Breast epithelium (tissue), 4 donors: ENCODE measurements at regions not wholly inside any gene's neighbourhood (a gene's known extent, or its start where the extent isn't known, plus 50 kb on each side); places are given as distances from the start of the nearest gene placed in this dataset.

ENCODE experiments used
- DNase-seq, 2 donors: peaks; one replicate each; pipeline ENCODE4 v3.0.0-alpha.2; 2019; ENCODE audit warnings: low spot score in 2 of 2
- H3K27ac ChIP-seq, 2 donors: fragments of 200-600 bp; sonication (generic) in 1 of 2; one replicate each; pipeline ENCODE4 v1.5.1; 2016 to 2019; ENCODE audit warnings: mild to moderate bottlenecking in 1 of 2
- H3K27me3 ChIP-seq, 2 donors: fragments of 200-600 bp; sonication (generic) in 1 of 2; one replicate each; pipeline versions ENCODE4 v1.5.1 to v1.6.0; 2017 to 2019; ENCODE audit warnings: control low read depth in 1 of 2, mild to moderate bottlenecking in 1 of 2
- H3K36me3 ChIP-seq: fragments of 200-600 bp; one replicate; pipeline ENCODE4 v1.5.1; 2019
- H3K4me1 ChIP-seq, 2 donors: fragments of 200-600 bp; sonication (generic); one replicate each; pipeline ENCODE4 v1.5.1; 2016 to 2019; ENCODE audit warnings: control low read depth in 1 of 2
- H3K4me3 ChIP-seq, 3 donors: fragments of 200-600 bp; sonication (generic); 1 replicate in 2 of 3; 2 replicates in 1 of 3; pipeline ENCODE4 v1.5.1; 2016 to 2019; ENCODE audit warnings: mild to moderate bottlenecking in 3 of 3, moderate library complexity in 2 of 3
- H3K9me3 ChIP-seq, 2 donors: fragments of 200-600 bp; sonication (generic) in 1 of 2; one replicate each; pipeline ENCODE4 v1.5.1; 2016 to 2019; ENCODE audit warnings: control low read depth in 1 of 2
- CTCF ChIP-seq, 3 donors: fragments of 450-650 bp; IDR thresholded peaks; one replicate each; pipeline ENCODE4 v1.5.1; 2016 to 2017; ENCODE audit warnings: antibody characterized with exemption in 3 of 3, mild to moderate bottlenecking in 3 of 3, moderate library complexity in 3 of 3
- POLR2A ChIP-seq: fragments of 450-650 bp; IDR thresholded peaks from one replicate; pipeline ENCODE4 v1.6.1; 2016; ENCODE audit warnings: antibody characterized with exemption, mild to moderate bottlenecking, moderate library complexity
- POLR2AphosphoS5 ChIP-seq, 3 donors: sonication (generic); formaldehyde crosslinking; IDR thresholded peaks; one replicate each; pipeline ENCODE4 v1.6.1; 2017; ENCODE audit warnings: antibody characterized with exemption in 3 of 3
- intact Hi-C: fragments of 100-400 bp; cut with DNase I; formaldehyde crosslinking; loops from one replicate; pipeline ENCODE4 v1.15.1; 2023; ENCODE audit warnings: low total_unique reads

- Histone ChIP-seq H3K4me3 (no peak overlapping the region), H3K4me1 (no peaks in the 10 kb centered on the region), H3K27ac (no peak overlapping the region), H3K9me3 (no peaks in the 10 kb centered on the region), H3K36me3 (no peaks in the 10 kb centered on the region), H3K27me3 (no peaks in the 10 kb centered on the region)
- intact Hi-C loops, result no loop called here
- no peak for DNase-seq
- no peak for TF ChIP-seq CTCF (IDR thresholded peaks at IDR 0.05)
- TF ChIP-seq POLR2AphosphoS5 (IDR thresholded peaks at IDR 0.05), result no peak
Observed at GRCh38 chr13:59423708-59424340, 739.9 kb downstream of the DIAPH3 start.

GRCh38 chr13:59424661-59425060 lies 739.1 kb downstream of the DIAPH3 start:
- Histone ChIP-seq H3K9me3 (no peaks in the 10 kb centered on the region), H3K36me3 (no peaks in the 10 kb centered on the region), H3K27ac (no peak overlapping the region), H3K27me3 (no peaks in the 10 kb centered on the region), H3K4me1 (no peaks in the 10 kb centered on the region), H3K4me3 (no peak overlapping the region)
- no peak for DNase-seq
- TF ChIP-seq POLR2A (no peak), POLR2AphosphoS5 (IDR thresholded peaks at IDR 0.05) (no peak), CTCF (IDR thresholded peaks at IDR 0.05) (no peak)
- intact Hi-C loops, result no loop called here

GRCh38 chr13:59425211-59425741 lies 738.5 kb downstream of the DIAPH3 start:
- Histone ChIP-seq H3K9me3 (no peaks in the 10 kb centered on the region), H3K27ac (no peak overlapping the region), H3K27me3 (no peaks in the 10 kb centered on the region), H3K36me3 (no peaks in the 10 kb centered on the region), H3K4me3 (no peak overlapping the region), H3K4me1 (no peaks in the 10 kb centered on the region)
- DNase-seq, result no peak
- TF ChIP-seq POLR2A (no peak), POLR2AphosphoS5 (IDR thresholded peaks at IDR 0.05) (no peak), CTCF (IDR thresholded peaks at IDR 0.05) (no peak)
- intact Hi-C loops, result no loop called here

GRCh38 chr13:59435024-59435423 lies 728.7 kb downstream of the DIAPH3 start:
- Histone ChIP-seq H3K4me1 (no peaks in the 10 kb centered on the region), H3K36me3 (no peaks in the 10 kb centered on the region), H3K27me3 (no peaks in the 10 kb centered on the region), H3K4me3 (no peak overlapping the region), H3K9me3 (peaks cover 5 to 30% of the 10 kb centered on the region in 2 donors), H3K27ac (no peak overlapping the region)
- no peak for TF ChIP-seq CTCF (IDR thresholded peaks at IDR 0.05)
- intact Hi-C loops, result no loop called here
- DNase-seq, result no peak

GRCh38 chr13:59437544-59438301 lies 726.0 kb downstream of the DIAPH3 start:
- Histone ChIP-seq H3K4me3 (no peak overlapping the region), H3K4me1 (no peaks in the 10 kb centered on the region), H3K36me3 (no peaks in the 10 kb centered on the region), H3K9me3 (peaks cover 0 to 16% of the 10 kb centered on the region in 2 donors), H3K27me3 (no peaks in the 10 kb centered on the region), H3K27ac (no peak overlapping the region)
- no peak for DNase-seq
- TF ChIP-seq POLR2AphosphoS5 (IDR thresholded peaks at IDR 0.05) (no peak), POLR2A (no peak), CTCF (IDR thresholded peaks at IDR 0.05) (no peak)
- intact Hi-C loops, result no loop called here
